WTC11 (cell line): ENCODE measurements at regions not wholly inside any gene's neighbourhood (a gene's known extent, or its start where the extent isn't known, plus 50 kb on each side); places are given as distances from the start of the nearest gene placed in this dataset.

Experiments used
- ATAC-seq: fragments of 200-7000 bp; cut with Tn5 transposase; 2 replicates; pipeline ENCODE4 v1.10.0; 2021; ENCODE audit warnings: mild to moderate bottlenecking, moderate library complexity
- CTCF ChIA-PET: fragments of 300-600 bp; sonication (Branson Sonifier 250); formaldehyde crosslinking; loops from one replicate; lab custom pipeline; 2021; ENCODE audit warnings: antibody characterized with exemption; lab: Charles Lee
- POLR2A ChIA-PET: fragments of 350-600 bp; sonication (Branson Sonifier 250); formaldehyde crosslinking; loops from one replicate; lab custom pipeline; 2021; ENCODE audit warnings: antibody characterized with exemption; lab: Charles Lee
- DNase-seq: peaks from one replicate; pipeline ENCODE4 v3.0.0; 2021; ENCODE audit warnings: low spot score
- H3K27ac Mint-ChIP-seq: 2 replicates; pipeline ENCODE4 v1.8.0; 2021; ENCODE audit warnings: mixed read lengths
- H3K27me3 Mint-ChIP-seq: 2 replicates; pipeline ENCODE4 v1.8.0; 2021; ENCODE audit warnings: low read depth, mild to moderate bottlenecking, moderate library complexity, mixed read lengths
- H3K36me3 Mint-ChIP-seq: 2 replicates; pipeline ENCODE4 v1.8.0; 2021; ENCODE audit warnings: mixed read lengths
- H3K4me1 Mint-ChIP-seq: 2 replicates; pipeline ENCODE4 v1.8.0; 2022; ENCODE audit warnings: mixed read lengths
- H3K4me3 Mint-ChIP-seq: 2 replicates; pipeline ENCODE4 v1.8.0; 2021; ENCODE audit warnings: mild to moderate bottlenecking, moderate library complexity, mixed read lengths
- H3K9me3 Mint-ChIP-seq: 2 replicates; pipeline ENCODE4 v1.8.0; 2021; ENCODE audit warnings: mixed read lengths
- AR ChIP-seq: fragments of 250-450 bp; sonication (Bioruptor Pico); IDR thresholded peaks from 2 replicates; pipeline ENCODE4 v1.9.0; 2021; ENCODE audit warnings: mild to moderate bottlenecking
- CBFB ChIP-seq: sonication (generic); formaldehyde crosslinking; IDR thresholded peaks from 2 replicates; pipeline ENCODE4 v1.8.1; 2022; ENCODE audit warnings: mild to moderate bottlenecking, low read depth, missing genetic modification reagents
- CTCF ChIP-seq: fragments of 200-600 bp; IDR thresholded peaks from 2 replicates; pipeline ENCODE4 v1.8.0; 2022; ENCODE audit warnings: antibody characterized with exemption
- ELF4 ChIP-seq: sonication (generic); formaldehyde crosslinking; IDR thresholded peaks from 2 replicates; pipeline ENCODE4 v1.8.1; 2022; ENCODE audit warnings: low read depth, mild to moderate bottlenecking, moderate library complexity, missing genetic modification reagents
- ERG ChIP-seq: fragments of 250-450 bp; sonication (Bioruptor Pico); IDR thresholded peaks from 2 replicates; pipeline ENCODE4 v1.8.0; 2021; ENCODE audit warnings: mild to moderate bottlenecking
- ESRRA ChIP-seq: sonication (generic); formaldehyde crosslinking; IDR thresholded peaks from 2 replicates; pipeline ENCODE4 v1.8.1; 2022; ENCODE audit warnings: mild to moderate bottlenecking, missing genetic modification reagents, borderline replicate concordance
- FOXJ3 ChIP-seq: sonication (generic); formaldehyde crosslinking; IDR thresholded peaks from 2 replicates; pipeline ENCODE4 v1.9.0; 2021; ENCODE audit warnings: missing genetic modification reagents, mild to moderate bottlenecking, borderline replicate concordance
- IRF2 ChIP-seq: sonication (generic); formaldehyde crosslinking; IDR thresholded peaks from 2 replicates; pipeline ENCODE4 v1.8.0; 2022; ENCODE audit warnings: low read depth, missing genetic modification reagents, borderline replicate concordance
- JAZF1 ChIP-seq: fragments of 250-450 bp; sonication (Bioruptor Pico); IDR thresholded peaks from 2 replicates; pipeline ENCODE4 v1.9.0; 2021; ENCODE audit warnings: moderate library complexity, mild to moderate bottlenecking, inconsistent platforms
- KAT7 ChIP-seq: sonication (generic); formaldehyde crosslinking; IDR thresholded peaks from 2 replicates; pipeline ENCODE4 v1.8.1; 2023; ENCODE audit warnings: missing genetic modification reagents, mild to moderate bottlenecking, borderline replicate concordance
- MXD4 ChIP-seq: fragments of 250-450 bp; sonication (Bioruptor Pico); IDR thresholded peaks from 2 replicates; pipeline ENCODE4 v1.8.0; 2021; ENCODE audit warnings: mild to moderate bottlenecking, moderate library complexity, borderline replicate concordance
- RELA ChIP-seq: sonication (generic); formaldehyde crosslinking; IDR thresholded peaks from 2 replicates; pipeline ENCODE4 v1.8.1; 2022; ENCODE audit warnings: missing genetic modification reagents, mild to moderate bottlenecking, borderline replicate concordance
- SMAD3 ChIP-seq: sonication (generic); formaldehyde crosslinking; IDR thresholded peaks from 2 replicates; pipeline ENCODE4 v1.8.0; 2022; ENCODE audit warnings: missing genetic modification reagents, mild to moderate bottlenecking, borderline replicate concordance
- SP1 ChIP-seq: sonication (generic); formaldehyde crosslinking; conservative IDR thresholded peaks from 2 replicates; pipeline ENCODE4 v1.8.1; 2022; ENCODE audit warnings: missing genetic modification reagents
- TEAD1 ChIP-seq: sonication (generic); formaldehyde crosslinking; IDR thresholded peaks from 2 replicates; pipeline ENCODE4 v1.8.0; 2022; ENCODE audit warnings: mild to moderate bottlenecking, missing genetic modification reagents
- TEAD4 ChIP-seq: sonication (generic); formaldehyde crosslinking; IDR thresholded peaks from 2 replicates; pipeline ENCODE4 v1.8.0; 2022; ENCODE audit warnings: mild to moderate bottlenecking, missing genetic modification reagents
- ZBTB21 ChIP-seq: sonication (generic); formaldehyde crosslinking; IDR thresholded peaks from 2 replicates; pipeline ENCODE4 v1.8.1; 2023; ENCODE audit warnings: mild to moderate bottlenecking, missing genetic modification reagents, borderline replicate concordance
- ZNF219 ChIP-seq: sonication (generic); formaldehyde crosslinking; IDR thresholded peaks from 2 replicates; pipeline ENCODE4 v1.8.0; 2023; ENCODE audit warnings: missing genetic modification reagents, mild to moderate bottlenecking, borderline replicate concordance
- ZNF512 ChIP-seq: sonication (generic); formaldehyde crosslinking; IDR thresholded peaks from 2 replicates; pipeline ENCODE4 v1.8.1; 2022; ENCODE audit warnings: missing genetic modification reagents, borderline replicate concordance
- ZNF671 ChIP-seq: fragments of 250-450 bp; sonication (Bioruptor Pico); IDR thresholded peaks from 2 replicates; pipeline ENCODE4 v1.8.0; 2021; ENCODE audit warnings: mild to moderate bottlenecking

GRCh38 chr7:24054236-24054635 lies 229.8 kb upstream of the NPY start:
- H3K27me3 Mint-ChIP-seq = peaks cover 4% of the 10 kb centered on the region; the same call in 1 of the 2 replicates
- peaks cover 19% of the 10 kb centered on the region for H3K4me1 Mint-ChIP-seq
- no peak for DNase-seq
- no peaks in the 10 kb centered on the region for H3K36me3 Mint-ChIP-seq
- no peaks in the 10 kb centered on the region; the same call in 1 of the 2 replicates for H3K9me3 Mint-ChIP-seq
- POLR2A ChIA-PET = no interaction called here
- H3K27ac Mint-ChIP-seq = no peak overlapping the region
- TF ChIP-seq ERG = no peak
- no peak for TF ChIP-seq IRF2 (CRISPR knock-in tag)
- TF ChIP-seq SP1 (CRISPR knock-in tag) = no peak
- TF ChIP-seq, all 79 proteins: peak for 0
- CTCF ChIA-PET = interaction anchor here (1.3 kb wide), 1 partner anchor 116 kb away, joined by 3 read pairs; no protein-coding TSS in a partner anchor
- H3K4me3 Mint-ChIP-seq = no peak overlapping the region
- no peak for ATAC-seq

GRCh38 chr7:24057243-24057642 lies 226.7 kb upstream of the NPY start:
- DNase-seq (no peak), ATAC-seq (no peak)
- H3K27ac Mint-ChIP-seq = no peak overlapping the region
- no peak overlapping the region for H3K4me3 Mint-ChIP-seq
- H3K27me3 Mint-ChIP-seq = peaks cover 4% of the 10 kb centered on the region; the same call in 1 of the 2 replicates
- CTCF ChIA-PET = interaction anchor here (0.7 to 1.6 kb wide), 2 partner anchors 13 to 119 kb away, joined by 3 to 11 read pairs; no protein-coding TSS in a partner anchor
- H3K4me1 Mint-ChIP-seq = peaks cover 19% of the 10 kb centered on the region
- H3K9me3 Mint-ChIP-seq = peaks cover 12% of the 10 kb centered on the region
- TF ChIP-seq CTCF = 0 out of 2 replicates have a peak, but pooled peaks have one; percentile 30
- TF ChIP-seq SMAD3 (CRISPR knock-in tag) = no peak
- POLR2A ChIA-PET = no interaction called here
- H3K36me3 Mint-ChIP-seq = no peaks in the 10 kb centered on the region

- Mint-ChIP-seq H3K4me3 (no peak overlapping the region), H3K27ac (no peak overlapping the region)
Observed at GRCh38 chr7:24058953-24059352, 225.0 kb upstream of the NPY start.

More at GRCh38 chr7:24058953-24059352, 225.0 kb upstream of the NPY start:
- DNase-seq (no peak), ATAC-seq (no peak)
- POLR2A ChIA-PET = no interaction called here
- CTCF ChIA-PET = no interaction called here
- no peaks in the 10 kb centered on the region for H3K36me3 Mint-ChIP-seq
- H3K27me3 Mint-ChIP-seq = peaks cover 4% of the 10 kb centered on the region; the same call in 1 of the 2 replicates
- TF ChIP-seq AR (CRISPR knock-in tag) = no peak
- no peak for TF ChIP-seq CTCF
- TF ChIP-seq ZNF671 (CRISPR knock-in tag) = no peak
- TF ChIP-seq ELF4 (CRISPR knock-in tag) = no peak
- no peak for TF ChIP-seq ESRRA (CRISPR knock-in tag)
- no peak for TF ChIP-seq TEAD1 (CRISPR knock-in tag)
- no peak for TF ChIP-seq FOXJ3 (CRISPR knock-in tag)
- no peak for TF ChIP-seq KAT7 (CRISPR knock-in tag)
- TF ChIP-seq CBFB (CRISPR knock-in tag) = no peak
- TF ChIP-seq ZNF512 (CRISPR knock-in tag) = no peak
- no peak for TF ChIP-seq MXD4 (CRISPR knock-in tag)
- TF ChIP-seq RELA = no peak
- TF ChIP-seq TEAD4 (CRISPR knock-in tag) = no peak
- no peak for TF ChIP-seq ZNF219 (CRISPR knock-in tag)
- TF ChIP-seq JAZF1 (CRISPR knock-in tag) = no peak
- no peak for TF ChIP-seq ZBTB21 (CRISPR knock-in tag)
- peaks cover 12% of the 10 kb centered on the region for H3K9me3 Mint-ChIP-seq
- peaks cover 11% of the 10 kb centered on the region for H3K4me1 Mint-ChIP-seq
